ENCODE measurements at regions not wholly inside any gene's neighbourhood (a gene's known extent, or its start where the extent isn't known, plus 50 kb on each side); places are given as distances from the start of the nearest gene placed in this dataset.
A peak's percentile ranks its signal among the peaks of the same experiment; 100 is the strongest.

- Histone ChIP-seq H3K9me3 (ENCODE audit: control insufficient read depth, insufficient read depth, low read depth, low read length) (no peaks in the 10 kb centered on the region), H3K4me3 (ENCODE audit: low read depth, low read length) (no peak overlapping the region), H3K27ac (ENCODE audit: extremely low read depth, low read depth, low read length) (no peak overlapping the region), H3K36me3 (ENCODE audit: control insufficient read depth in 2 of 2, insufficient read depth in 1 of 2, low read length in 2 of 2) (no peaks in the 10 kb centered on the region), H3K4me1 (ENCODE audit: control insufficient read depth, insufficient read depth, low read length) (no peaks in the 10 kb centered on the region)
- ChIA-PET CTCF (interaction anchor here (0.6 kb wide), 1 partner anchor 29 kb away, joined by 4 read pairs; no protein-coding TSS in a partner anchor), POLR2A (no interaction called here)
- TF ChIP-seq ZNF561 (tag by site-specific recombination; IDR thresholded peaks at IDR 0.05; ENCODE audit: borderline replicate concordance) (no peak), BCL11B (tag by site-specific recombination; IDR thresholded peaks at IDR 0.05; ENCODE audit: low read depth) (no peak), ZNF639 (tag by site-specific recombination; IDR thresholded peaks at IDR 0.05) (no peak), EGR2 (tag by site-specific recombination; IDR thresholded peaks at IDR 0.05; ENCODE audit: low read depth) (0 out of 2 replicates have a peak, but pooled peaks have one; percentile 13), ZNF335 (tag by site-specific recombination; conservative IDR thresholded peaks at IDR 0.05) (peak; percentile 31; the same call in 1 of the 2 replicates), GLI2 (tag by site-specific recombination; IDR thresholded peaks at IDR 0.05; ENCODE audit: borderline replicate concordance, low read depth) (no peak), WT1 (tag by site-specific recombination; IDR thresholded peaks at IDR 0.05) (no peak), ZNF18 (tag by site-specific recombination; IDR thresholded peaks at IDR 0.05) (no peak), ZNF670 (tag by site-specific recombination; IDR thresholded peaks at IDR 0.05; ENCODE audit: low read depth) (no peak), ZNF785 (tag by site-specific recombination; IDR thresholded peaks at IDR 0.05) (no peak), ZNF585B (tag by site-specific recombination; IDR thresholded peaks at IDR 0.05) (no peak)
Measured at GRCh38 chr7:411677-412312, 107.9 kb downstream of the PDGFA start.

- no peaks in the 10 kb centered on the region for H3K36me3 ChIP-seq (ENCODE audit: control insufficient read depth in 2 of 2, insufficient read depth in 1 of 2, low read length in 2 of 2)
- TF ChIP-seq ZNF221 (tag by site-specific recombination; IDR thresholded peaks at IDR 0.05; ENCODE audit: borderline replicate concordance) (no peak), ZNF362 (tag by site-specific recombination; IDR thresholded peaks at IDR 0.05) (no peak), ZNF404 (tag by site-specific recombination; IDR thresholded peaks at IDR 0.05) (no peak), ZNF639 (tag by site-specific recombination; IDR thresholded peaks at IDR 0.05) (no peak)
- ChIA-PET POLR2A (no interaction called here), CTCF (interaction anchor here (0.6 kb wide), 1 partner anchor 29 kb away, joined by 4 read pairs; no protein-coding TSS in a partner anchor)
- H3K9me3 ChIP-seq (ENCODE audit: control insufficient read depth, insufficient read depth, low read depth, low read length): no peaks in the 10 kb centered on the region
- H3K4me3 ChIP-seq (ENCODE audit: low read depth, low read length): no peak overlapping the region
- H3K4me1 ChIP-seq (ENCODE audit: control insufficient read depth, insufficient read depth, low read length): no peaks in the 10 kb centered on the region
- no peak overlapping the region for H3K27ac ChIP-seq (ENCODE audit: extremely low read depth, low read depth, low read length)
Measured at GRCh38 chr7:412313-412710, 107.3 kb downstream of the PDGFA start.

Data from HEK293 (cell line).